ENCODE measurements at regions not wholly inside any gene's neighbourhood (a gene's known extent, or its start where the extent isn't known, plus 50 kb on each side); places are given as distances from the start of the nearest gene placed in this dataset.

GRCh38 chr15:29322415-29322814, 52.8 kb upstream of the NSMCE3 start:
- Histone ChIP-seq H3K14ac (ENCODE audit: insufficient read length) (no peak overlapping the region), H3K18ac (ENCODE audit: extremely low read depth, low read length) (no peak overlapping the region), H3K23me2 (ENCODE audit: low read depth, low read length) (no peaks in the 10 kb centered on the region), H2BK120ac (replicated peaks; ENCODE audit: low read depth, low read length) (no peak overlapping the region), H2AK5ac (ENCODE audit: low read depth, low read length) (no peak overlapping the region), H3K56ac (replicated peaks; ENCODE audit: insufficient read length, low read depth, low read length) (no peak overlapping the region), H2BK5ac (ENCODE audit: low read depth, low read length) (no peak overlapping the region), H3K4ac (replicated peaks; ENCODE audit: insufficient read length, low read depth, low read length) (no peak overlapping the region), H4K20me1 (replicated peaks in 1 of 2; ENCODE audit: control insufficient read depth in 1 of 2, insufficient read depth in 2 of 2, low read length in 2 of 2) (no peaks in the 10 kb centered on the region), H3K4me1 (replicated peaks in 1 of 4; ENCODE audit: control insufficient read depth in 3 of 4, insufficient read depth in 4 of 4, low read length in 3 of 4) (peaks cover 0 to 13% (median 5%) of the 10 kb centered on the region in 4 experiments; a peak in 4 of 7 replicates), H3K9me3 (ENCODE audit: insufficient read depth in 2 of 2, low read depth in 1 of 2, low read length in 1 of 2) (no peaks in the 10 kb centered on the region), H4K91ac (replicated peaks; ENCODE audit: insufficient read length, low read length) (no peak overlapping the region), H4K8ac (ENCODE audit: extremely low read depth, insufficient read depth, low read length) (no peak overlapping the region), H3K79me1 (ENCODE audit: low read depth, low read length) (no peaks in the 10 kb centered on the region; the same call in 1 of the 2 replicates), H3K9ac (replicated peaks in 1 of 4; ENCODE audit: extremely low read depth in 1 of 4, low read depth in 3 of 4, low read length in 3 of 4) (no peak overlapping the region), H3K4me2 (ENCODE audit: insufficient read depth in 1 of 2, low read depth in 2 of 2, low read length in 2 of 2) (no peak overlapping the region), H3K36me3 (ENCODE audit: control insufficient read depth in 2 of 4, insufficient read depth in 4 of 4, low read length in 3 of 4) (no peaks in the 10 kb centered on the region), H3K27me3 (replicated peaks in 1 of 4; ENCODE audit: control insufficient read depth in 3 of 4, extremely low read depth in 1 of 4, insufficient read depth in 3 of 4, low read length in 3 of 4) (no peaks in the 10 kb centered on the region), H2BK12ac (ENCODE audit: low read depth, low read length) (no peak overlapping the region), H3K23ac (ENCODE audit: insufficient read length) (no peak overlapping the region), H4K5ac (ENCODE audit: insufficient read length, low read depth, low read length) (no peak overlapping the region), H3K4me3 (ENCODE audit: extremely low read depth in 1 of 4, insufficient read depth in 2 of 4, low read depth in 3 of 4, low read length in 4 of 4) (no peak overlapping the region), H3K27ac (ENCODE audit: low read depth, low read length) (no peak overlapping the region), H2AFZ (ENCODE audit: low read length) (no peak overlapping the region), H2BK20ac (ENCODE audit: low read length) (no peak overlapping the region), H2BK15ac (ENCODE audit: low read length) (no peak overlapping the region), H3K79me2 (ENCODE audit: control insufficient read depth in 1 of 2, insufficient read depth in 2 of 2, low read length in 2 of 2) (no peaks in the 10 kb centered on the region)
- CTCF ChIA-PET (ENCODE audit: partially characterized antibody), result interaction anchor here (1.4 to 1.5 kb wide), 2 partner anchors 9 to 41 kb away, joined by 3 to 5 read pairs; no protein-coding TSS in a partner anchor
- WGBS, 2 experiments (ENCODE audit: extremely low coverage in 1 of 2, insufficient coverage in 1 of 2, insufficient read length in 1 of 2, insufficient replicate concordance in 2 of 2, low coverage in 1 of 2, low lambda C conversion rate in 2 of 2, missing lambda C conversion rate in 1 of 2), result 78% methylated on average over 6 of the region's 6 CpGs; no CpG with 5 or more reads in 1 of the 2 experiments
- no peak for TF ChIP-seq TEAD4 (IDR thresholded peaks at IDR 0.05; ENCODE audit: low read depth, low read length)
- no peak for FAIRE-seq
- POLR2A ChIA-PET (ENCODE audit: partially characterized antibody), result no interaction called here
- DNase-seq (ENCODE audit: low read depth in 1 of 2, low spot score in 2 of 2), result no peak

Data from H1 (cell line).